ENCODE measurements at regions not wholly inside any gene's neighbourhood (a gene's known extent, or its start where the extent isn't known, plus 50 kb on each side); places are given as distances from the start of the nearest gene placed in this dataset.

GRCh38 chr3:79843180-79843579, 75.4 kb upstream of the ROBO1 start:
- DNase-seq (ENCODE audit: low spot score): no peak

GRCh38 chr3:79835701-79836100, 67.9 kb upstream of the ROBO1 start:
- H3K9me3 Mint-ChIP-seq (ENCODE audit: unreplicated experiment): no peaks in the 10 kb centered on the region
- no peaks in the 10 kb centered on the region for H3K36me3 Mint-ChIP-seq (ENCODE audit: low read depth, unreplicated experiment)
- H3K27me3 Mint-ChIP-seq (ENCODE audit: unreplicated experiment): peaks cover 1% of the 10 kb centered on the region
- no peaks in the 10 kb centered on the region for H3K4me1 Mint-ChIP-seq (ENCODE audit: unreplicated experiment)
- no peak overlapping the region for H3K4me3 Mint-ChIP-seq (ENCODE audit: unreplicated experiment)
- no peak for TF ChIP-seq CTCF (IDR thresholded peaks at IDR 0.05; ENCODE audit: unreplicated experiment)
- no peak for DNase-seq (ENCODE audit: low spot score)
- H3K27ac Mint-ChIP-seq (ENCODE audit: unreplicated experiment): no peak overlapping the region

More at GRCh38 chr3:79843180-79843579, 75.4 kb upstream of the ROBO1 start:
- H3K9me3 Mint-ChIP-seq (ENCODE audit: unreplicated experiment): no peaks in the 10 kb centered on the region
- no peaks in the 10 kb centered on the region for H3K4me1 Mint-ChIP-seq (ENCODE audit: unreplicated experiment)
- H3K4me3 Mint-ChIP-seq (ENCODE audit: unreplicated experiment): no peak overlapping the region
- H3K36me3 Mint-ChIP-seq (ENCODE audit: low read depth, unreplicated experiment): no peaks in the 10 kb centered on the region
- H3K27me3 Mint-ChIP-seq (ENCODE audit: unreplicated experiment): no peaks in the 10 kb centered on the region
- no peak for TF ChIP-seq CTCF (IDR thresholded peaks at IDR 0.05; ENCODE audit: unreplicated experiment)
- no peak overlapping the region for H3K27ac Mint-ChIP-seq (ENCODE audit: unreplicated experiment)

GRCh38 chr3:79824166-79824565, 56.4 kb upstream of the ROBO1 start:
- H3K4me3 Mint-ChIP-seq (ENCODE audit: unreplicated experiment): no peak overlapping the region
- DNase-seq (ENCODE audit: low spot score): no peak
- no peaks in the 10 kb centered on the region for H3K4me1 Mint-ChIP-seq (ENCODE audit: unreplicated experiment)
- H3K9me3 Mint-ChIP-seq (ENCODE audit: unreplicated experiment): no peaks in the 10 kb centered on the region
- H3K27ac Mint-ChIP-seq (ENCODE audit: unreplicated experiment): no peak overlapping the region
- H3K27me3 Mint-ChIP-seq (ENCODE audit: unreplicated experiment): no peaks in the 10 kb centered on the region
- TF ChIP-seq CTCF (IDR thresholded peaks at IDR 0.05; ENCODE audit: unreplicated experiment): no peak
- H3K36me3 Mint-ChIP-seq (ENCODE audit: low read depth, unreplicated experiment): no peaks in the 10 kb centered on the region

- Mint-ChIP-seq H3K27me3 (ENCODE audit: unreplicated experiment) (peaks cover 2% of the 10 kb centered on the region), H3K27ac (ENCODE audit: unreplicated experiment) (no peak overlapping the region), H3K9me3 (ENCODE audit: unreplicated experiment) (no peaks in the 10 kb centered on the region), H3K4me3 (ENCODE audit: unreplicated experiment) (no peak overlapping the region), H3K36me3 (ENCODE audit: low read depth, unreplicated experiment) (no peaks in the 10 kb centered on the region), H3K4me1 (ENCODE audit: unreplicated experiment) (no peaks in the 10 kb centered on the region)
- no peak for DNase-seq (ENCODE audit: low spot score)
- no peak for TF ChIP-seq CTCF (IDR thresholded peaks at IDR 0.05; ENCODE audit: unreplicated experiment)
Measured at GRCh38 chr3:79822076-79822475, 54.3 kb upstream of the ROBO1 start.

- Mint-ChIP-seq H3K36me3 (ENCODE audit: low read depth, unreplicated experiment) (no peaks in the 10 kb centered on the region), H3K9me3 (ENCODE audit: unreplicated experiment) (no peaks in the 10 kb centered on the region), H3K27me3 (ENCODE audit: unreplicated experiment) (peaks cover 2% of the 10 kb centered on the region), H3K27ac (ENCODE audit: unreplicated experiment) (no peak overlapping the region), H3K4me1 (ENCODE audit: unreplicated experiment) (no peaks in the 10 kb centered on the region), H3K4me3 (ENCODE audit: unreplicated experiment) (no peak overlapping the region)
- TF ChIP-seq CTCF (IDR thresholded peaks at IDR 0.05; ENCODE audit: unreplicated experiment): no peak
- DNase-seq (ENCODE audit: low spot score): no peak
Measured at GRCh38 chr3:79820089-79820488, 52.3 kb upstream of the ROBO1 start.

Data from endothelial cell (in vitro differentiated cells).